Testis (tissue), 2 donors: ENCODE measurements at regions not wholly inside any gene's neighbourhood (a gene's known extent, or its start where the extent isn't known, plus 50 kb on each side); places are given as distances from the start of the nearest gene placed in this dataset.

Experiments
- DNase-seq: peaks from one replicate; pipeline ENCODE4 v3.0.0-alpha.2; 2019
- H3K27ac ChIP-seq, 2 donors: fragments of 200-600 bp; sonication (generic); one replicate each; pipeline ENCODE4 v1.5.1; 2019
- H3K27me3 ChIP-seq: fragments of 200-600 bp; sonication (generic); one replicate; pipeline ENCODE4 v1.5.1; 2019
- H3K36me3 ChIP-seq: fragments of 200-600 bp; sonication (generic); one replicate; pipeline ENCODE4 v1.5.1; 2017; ENCODE audit warnings: low read depth; ENCODE audit errors: missing control alignments
- H3K4me1 ChIP-seq: fragments of 200-600 bp; sonication (generic); one replicate; pipeline ENCODE4 v1.5.1; 2019
- H3K4me3 ChIP-seq, 2 donors: fragments of 200-600 bp; sonication (generic); one replicate each; pipeline ENCODE4 v1.5.1; 2017 to 2019
- H3K9me3 ChIP-seq: fragments of 200-600 bp; sonication (generic); one replicate; pipeline ENCODE4 v1.5.1; 2017
- CTCF ChIP-seq, 3 experiments: fragments of 450-650 bp in 2 of 3; fragments of 200-600 bp in 1 of 3; sonication (generic) in 1 of 3; IDR thresholded peaks; one replicate each; pipeline ENCODE4 v1.5.1; 2016 to 2019; ENCODE audit warnings: antibody characterized with exemption in 3 of 3, mild to moderate bottlenecking in 2 of 3, moderate library complexity in 1 of 3
- POLR2A ChIP-seq: fragments of 450-650 bp; IDR thresholded peaks from one replicate; pipeline ENCODE4 v1.6.1; 2017; ENCODE audit warnings: antibody characterized with exemption, mild to moderate bottlenecking, moderate library complexity
- WGBS, 2 donors: methylation state at CpG; one replicate each; pipeline ENCODE4 v1.1.5; 2018; 5-methylcytosine and 5-hydroxymethylcytosine counted together
- intact Hi-C: fragments of 100-400 bp; cut with DNase I; formaldehyde crosslinking; loops from one replicate; pipeline ENCODE4 v1.15.1; 2023; ENCODE audit warnings: low total_unique reads

DNA sequence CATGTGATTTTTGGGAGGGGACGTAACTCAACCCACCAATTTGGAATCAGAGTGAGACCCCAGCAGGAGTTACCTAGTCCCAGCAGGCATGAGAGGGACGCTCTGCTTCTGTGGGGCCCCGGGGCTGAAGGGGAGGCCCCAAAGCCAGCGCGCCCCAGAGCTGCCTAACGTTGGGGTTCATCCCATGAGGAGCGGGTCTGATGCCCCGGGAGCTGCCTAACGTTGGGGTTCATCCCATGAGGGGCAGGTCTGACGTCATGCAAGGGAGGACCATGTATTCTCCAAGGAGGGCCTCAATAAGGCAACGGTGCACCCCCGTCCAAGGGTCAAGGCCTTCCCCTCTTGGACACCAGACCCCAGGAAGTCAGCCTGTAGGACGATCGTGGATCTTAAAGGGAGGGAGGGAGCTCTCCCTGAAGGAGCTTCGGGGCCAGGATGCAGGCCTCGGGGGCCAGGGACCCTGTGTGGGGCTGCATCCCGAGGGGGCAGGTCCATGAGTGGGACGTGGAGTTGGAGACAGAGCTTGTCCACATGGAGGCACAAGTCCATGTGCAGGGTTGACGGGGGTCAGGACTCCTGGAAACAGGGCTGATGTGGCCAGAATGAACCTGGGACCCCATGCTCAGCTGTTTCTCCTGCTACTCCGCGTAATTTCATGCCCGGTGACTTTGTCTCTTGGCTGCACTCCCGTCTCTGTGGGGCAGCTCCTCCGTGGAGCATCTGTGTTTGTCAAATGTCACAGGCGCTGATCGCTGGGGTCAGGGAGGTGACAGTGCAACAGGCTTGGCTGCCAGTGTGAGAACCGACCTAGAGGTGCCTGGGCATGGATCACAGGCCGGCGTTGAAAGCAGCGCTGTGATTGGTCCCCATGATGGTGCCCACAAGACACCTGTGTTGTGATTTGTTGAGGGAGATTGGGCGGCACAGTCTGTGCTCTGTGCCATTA is 1029.1 kb downstream of the BRD1 start:
- no peak overlapping the region for H3K4me3 ChIP-seq
- H3K27ac ChIP-seq = no peak overlapping the region
- H3K27me3 ChIP-seq = no peaks in the 10 kb centered on the region
- H3K4me1 ChIP-seq = no peaks in the 10 kb centered on the region
- no peaks in the 10 kb centered on the region for H3K9me3 ChIP-seq
- intact Hi-C loops = no loop called here
- no peaks in the 10 kb centered on the region for H3K36me3 ChIP-seq
- no peak for TF ChIP-seq POLR2A
- TF ChIP-seq CTCF (IDR thresholded peaks at IDR 0.05) = no peak
- WGBS, 2 donors = 60 to 80% methylated on average over 15 to 31 of the region's 31 CpGs
- peak; percentile 58 for DNase-seq

- Histone ChIP-seq H3K4me1 (no peaks in the 10 kb centered on the region), H3K4me3 (no peak overlapping the region), H3K27ac (no peak overlapping the region), H3K36me3 (no peaks in the 10 kb centered on the region), H3K27me3 (no peaks in the 10 kb centered on the region), H3K9me3 (no peaks in the 10 kb centered on the region)
- TF ChIP-seq CTCF (IDR thresholded peaks at IDR 0.05) = no peak
- TF ChIP-seq POLR2A = no peak
- 93 to 95% methylated on average over 8 of the region's 8 CpGs for WGBS, 2 donors
- DNase-seq = no peak
- intact Hi-C loops = no loop called here
Observed at GRCh38 chr22:48797731-48798130, 1029.9 kb downstream of the BRD1 start.

- no peak for DNase-seq
- H3K27me3 ChIP-seq = no peaks in the 10 kb centered on the region
- no peak overlapping the region for H3K27ac ChIP-seq
- H3K4me1 ChIP-seq = no peaks in the 10 kb centered on the region
- no peaks in the 10 kb centered on the region for H3K36me3 ChIP-seq
- H3K9me3 ChIP-seq = no peaks in the 10 kb centered on the region
- 75 to 83% methylated on average over 14 of the region's 14 CpGs for WGBS, 2 donors
- H3K4me3 ChIP-seq = no peak overlapping the region
- intact Hi-C loops = no loop called here
- TF ChIP-seq CTCF (IDR thresholded peaks at IDR 0.05) (no peak), POLR2A (no peak)
Observed at GRCh38 chr22:48796310-48797015, 1031.2 kb downstream of the BRD1 start.

- Histone ChIP-seq H3K27me3 (no peaks in the 10 kb centered on the region), H3K27ac (no peak overlapping the region), H3K36me3 (no peaks in the 10 kb centered on the region), H3K4me3 (no peak overlapping the region), H3K9me3 (no peaks in the 10 kb centered on the region), H3K4me1 (no peaks in the 10 kb centered on the region)
- no peak for TF ChIP-seq POLR2A
- TF ChIP-seq CTCF (IDR thresholded peaks at IDR 0.05) = no peak
- no peak for DNase-seq
- intact Hi-C loops = no loop called here
- 29 to 47% methylated on average over 2 of the region's 2 CpGs for WGBS, 2 donors
Observed at GRCh38 chr22:48795664-48796063, 1032.0 kb downstream of the BRD1 start.
